Smooth muscle cell (in vitro differentiated cells): ENCODE measurements at regions not wholly inside any gene's neighbourhood (a gene's known extent, or its start where the extent isn't known, plus 50 kb on each side); places are given as distances from the start of the nearest gene placed in this dataset.

Experiments
- DNase-seq: peaks from one replicate; lab custom pipeline; 2025; ENCODE audit not compliant: unreplicated experiment; lab: John Stamatoyannopoulos, UW
- H2AFZ ChIP-seq: fragments of 200-600 bp; sonication (generic); 2 replicates; pipeline ENCODE4 v1.6.0; 2016; ENCODE audit warnings: antibody characterized with exemption, low read depth, mild to moderate bottlenecking
- H3F3A ChIP-seq: fragments of 200-600 bp; sonication (generic); 2 replicates; pipeline ENCODE4 v1.6.0; 2017; ENCODE audit warnings: antibody characterized with exemption, low read depth
- H3K27ac ChIP-seq: fragments of 200-600 bp; sonication (generic); 2 replicates; pipeline ENCODE4 v1.5.1; 2016; ENCODE audit warnings: low read depth, mild to moderate bottlenecking
- H3K27me3 ChIP-seq: fragments of 200-600 bp; sonication (generic); 2 replicates; pipeline ENCODE4 v1.6.1; 2016; ENCODE audit warnings: low read depth, mild to moderate bottlenecking
- H3K36me3 ChIP-seq: fragments of 200-600 bp; sonication (generic); 2 replicates; pipeline ENCODE4 v1.5.1; 2016; ENCODE audit warnings: low read depth
- H3K4me1 ChIP-seq: fragments of 200-600 bp; sonication (generic); 2 replicates; pipeline ENCODE4 v1.5.1; 2016; ENCODE audit warnings: low read depth
- H3K4me2 ChIP-seq: fragments of 200-600 bp; sonication (generic); 2 replicates; pipeline ENCODE4 v1.6.0; 2016; ENCODE audit warnings: mild to moderate bottlenecking
- H3K4me3 ChIP-seq: fragments of 200-600 bp; sonication (generic); 2 replicates; pipeline ENCODE4 v1.5.1; 2016; ENCODE audit warnings: mild to moderate bottlenecking
- H3K79me2 ChIP-seq: fragments of 200-600 bp; sonication (generic); 2 replicates; pipeline ENCODE4 v1.6.0; 2016; ENCODE audit warnings: low read depth, mild to moderate bottlenecking
- H3K9ac ChIP-seq: fragments of 200-600 bp; sonication (generic); 2 replicates; pipeline ENCODE4 v1.6.0; 2016; ENCODE audit warnings: low read depth
- H3K9me3 ChIP-seq: fragments of 200-600 bp; sonication (generic); replicated peaks from 2 replicates; pipeline ENCODE4 v1.5.1; 2016; ENCODE audit warnings: low read depth
- H4K20me1 ChIP-seq: fragments of 200-600 bp; sonication (generic); 2 replicates; pipeline ENCODE4 v1.6.0; 2016; ENCODE audit warnings: low read depth
- CTCF ChIP-seq: fragments of 200-600 bp; sonication (generic); IDR thresholded peaks from 2 replicates; pipeline ENCODE4 v1.5.1; 2017; ENCODE audit warnings: borderline replicate concordance, mild to moderate bottlenecking, antibody characterized with exemption; ENCODE audit not compliant: insufficient read depth, poor library complexity, severe bottlenecking
- WGBS: methylation state at CpG from one replicate; pipeline ENCODE4 v1.1.7; 2016; ENCODE audit warnings: low lambda C conversion rate; 5-methylcytosine and 5-hydroxymethylcytosine counted together

- Histone ChIP-seq H3K4me2 (no peak overlapping the region), H4K20me1 (no peaks in the 10 kb centered on the region), H3F3A (no peaks in the 10 kb centered on the region), H3K4me3 (no peak overlapping the region), H3K27me3 (no peaks in the 10 kb centered on the region), H3K9ac (no peak overlapping the region), H3K4me1 (peaks cover 6% of the 10 kb centered on the region), H3K36me3 (no peaks in the 10 kb centered on the region), H2AFZ (no peak overlapping the region), H3K27ac (no peak overlapping the region), H3K9me3 (no peaks in the 10 kb centered on the region), H3K79me2 (no peaks in the 10 kb centered on the region)
- TF ChIP-seq CTCF: no peak
- DNase-seq: no peak
- WGBS: 91% methylated on average over 5 of the region's 5 CpGs
These were observed 374.8 kb downstream of the QKI start for GRCh38 chr6:163789199-163789810.

- no peak overlapping the region for H3K27ac ChIP-seq
- 70% methylated on average over 2 of the region's 2 CpGs for WGBS
- DNase-seq: no peak
These were observed 372.6 kb downstream of the QKI start for GRCh38 chr6:163786995-163787671.

GRCh38 chr6:163782436-163783003, 368.0 kb downstream of the QKI start:
- 84% methylated on average over 7 of the region's 7 CpGs for WGBS
- no peak overlapping the region for H2AFZ ChIP-seq

More at GRCh38 chr6:163786995-163787671, 372.6 kb downstream of the QKI start:
- no peak overlapping the region for H3K9ac ChIP-seq
- H3K4me3 ChIP-seq: no peak overlapping the region
- H3K9me3 ChIP-seq: no peaks in the 10 kb centered on the region
- TF ChIP-seq CTCF: no peak
- H2AFZ ChIP-seq: no peak overlapping the region
- H3K4me2 ChIP-seq: no peak overlapping the region
- H3F3A ChIP-seq: no peaks in the 10 kb centered on the region
- H3K4me1 ChIP-seq: no peaks in the 10 kb centered on the region
- no peaks in the 10 kb centered on the region for H3K79me2 ChIP-seq
- no peaks in the 10 kb centered on the region for H3K36me3 ChIP-seq
- H3K27me3 ChIP-seq: no peaks in the 10 kb centered on the region
- no peaks in the 10 kb centered on the region for H4K20me1 ChIP-seq

More at GRCh38 chr6:163782436-163783003, 368.0 kb downstream of the QKI start:
- Histone ChIP-seq H3K4me3 (no peak overlapping the region), H3K79me2 (no peaks in the 10 kb centered on the region), H4K20me1 (no peaks in the 10 kb centered on the region), H3K4me2 (no peak overlapping the region), H3K9ac (no peak overlapping the region), H3K27ac (no peak overlapping the region), H3K27me3 (no peaks in the 10 kb centered on the region), H3F3A (no peaks in the 10 kb centered on the region), H3K9me3 (no peaks in the 10 kb centered on the region), H3K4me1 (no peaks in the 10 kb centered on the region), H3K36me3 (no peaks in the 10 kb centered on the region)
- TF ChIP-seq CTCF: no peak
- no peak for DNase-seq
